ENCODE measurements at regions not wholly inside any gene's neighbourhood (a gene's known extent, or its start where the extent isn't known, plus 50 kb on each side); places are given as distances from the start of the nearest gene placed in this dataset.

GRCh38 chr21:23401278-23401677, 2206.0 kb downstream of the MRPL39 start:
- no peak for FAIRE-seq
- Histone ChIP-seq H2BK12ac (ENCODE audit: low read depth, low read length) (no peak overlapping the region), H3K56ac (replicated peaks; ENCODE audit: insufficient read length, low read depth, low read length) (no peak overlapping the region), H3K4me2 (ENCODE audit: insufficient read depth in 1 of 2, low read depth in 2 of 2, low read length in 2 of 2) (no peak overlapping the region), H2AK5ac (ENCODE audit: low read depth, low read length) (no peak overlapping the region), H2BK20ac (ENCODE audit: low read length) (no peak overlapping the region), H3K4me1 (replicated peaks in 1 of 4; ENCODE audit: control insufficient read depth in 3 of 4, insufficient read depth in 4 of 4, low read length in 3 of 4) (no peaks in the 10 kb centered on the region), H3K36me3 (ENCODE audit: control insufficient read depth in 2 of 4, insufficient read depth in 4 of 4, low read length in 3 of 4) (no peaks in the 10 kb centered on the region; a peak in 1 of 8 replicates), H4K91ac (replicated peaks; ENCODE audit: insufficient read length, low read length) (no peak overlapping the region), H2BK5ac (ENCODE audit: low read depth, low read length) (no peak overlapping the region), H3K4me3 (ENCODE audit: extremely low read depth in 1 of 4, insufficient read depth in 2 of 4, low read depth in 3 of 4, low read length in 4 of 4) (no peak overlapping the region), H3K9ac (replicated peaks in 1 of 4; ENCODE audit: extremely low read depth in 1 of 4, low read depth in 3 of 4, low read length in 3 of 4) (no peak overlapping the region), H4K5ac (ENCODE audit: insufficient read length, low read depth, low read length) (no peak overlapping the region), H3K9me3 (ENCODE audit: insufficient read depth in 2 of 2, low read depth in 1 of 2, low read length in 1 of 2) (no peaks in the 10 kb centered on the region), H4K8ac (ENCODE audit: extremely low read depth, insufficient read depth, low read length) (no peak overlapping the region), H3K23ac (ENCODE audit: insufficient read length) (no peak overlapping the region), H3K27me3 (replicated peaks in 1 of 4; ENCODE audit: control insufficient read depth in 3 of 4, extremely low read depth in 1 of 4, insufficient read depth in 3 of 4, low read length in 3 of 4) (no peaks in the 10 kb centered on the region), H3K79me1 (ENCODE audit: low read depth, low read length) (no peaks in the 10 kb centered on the region), H4K20me1 (replicated peaks in 1 of 2; ENCODE audit: control insufficient read depth in 1 of 2, insufficient read depth in 2 of 2, low read length in 2 of 2) (no peaks in the 10 kb centered on the region), H3K4ac (replicated peaks; ENCODE audit: insufficient read length, low read depth, low read length) (no peak overlapping the region), H2BK120ac (replicated peaks; ENCODE audit: low read depth, low read length) (no peak overlapping the region), H2AFZ (ENCODE audit: low read length) (no peak overlapping the region), H3K23me2 (ENCODE audit: low read depth, low read length) (no peaks in the 10 kb centered on the region), H3K27ac (ENCODE audit: low read depth, low read length) (no peak overlapping the region), H3K79me2 (ENCODE audit: control insufficient read depth in 1 of 2, insufficient read depth in 2 of 2, low read length in 2 of 2) (no peaks in the 10 kb centered on the region), H3K18ac (ENCODE audit: extremely low read depth, low read length) (no peak overlapping the region), H2BK15ac (ENCODE audit: low read length) (no peak overlapping the region), H3K14ac (ENCODE audit: insufficient read length) (no peak overlapping the region)
- TF ChIP-seq CTCF (IDR thresholded peaks at IDR 0.05; ENCODE audit: control extremely low read depth in 1 of 3, insufficient read depth in 1 of 3, low read depth in 1 of 3, low read length in 3 of 3) = peak in 2 of 3 experiments; percentile 30 to 48; a peak in 2 of 4 replicates
- no peak for TF ChIP-seq BACH1 (IDR thresholded peaks at IDR 0.05; ENCODE audit: low read length)
- TF ChIP-seq KDM5A (IDR thresholded peaks at IDR 0.05; ENCODE audit: low read length) = no peak
- no peak for TF ChIP-seq EP300 (IDR thresholded peaks at IDR 0.05; ENCODE audit: borderline replicate concordance in 1 of 2, low read depth in 2 of 2, low read length in 2 of 2)
- no peak for TF ChIP-seq ZNF274 (IDR thresholded peaks at IDR 0.05; ENCODE audit: borderline replicate concordance, extremely low read depth, low read length)
- TF ChIP-seq SP2 (IDR thresholded peaks at IDR 0.05; ENCODE audit: low read length) = no peak
- TF ChIP-seq NRF1 (IDR thresholded peaks at IDR 0.05; ENCODE audit: low read depth, low read length) = no peak
- no peak for TF ChIP-seq HDAC6 (IDR thresholded peaks at IDR 0.05; ENCODE audit: low read depth, low read length)
- peak; percentile 71 to 72 for TF ChIP-seq RAD21 (IDR thresholded peaks at IDR 0.05 in 1 of 2, conservative IDR thresholded peaks at IDR 0.05 in 1 of 2; ENCODE audit: low read depth in 2 of 2, low read length in 2 of 2)
- no peak for TF ChIP-seq CHD1 (IDR thresholded peaks at IDR 0.05; ENCODE audit: low read depth, low read length)
- TF ChIP-seq NANOG (IDR thresholded peaks at IDR 0.05; ENCODE audit: insufficient read depth, low read depth, low read length, poor library complexity, severe bottlenecking) = no peak
- TF ChIP-seq SP4 (IDR thresholded peaks at IDR 0.05; ENCODE audit: low read length) = no peak
- DNase-seq (ENCODE audit: low read depth in 1 of 2, low spot score in 2 of 2) = no peak
- POLR2A ChIA-PET (ENCODE audit: partially characterized antibody) = interaction anchor here (0.6 kb wide), 1 partner anchor 1401 kb away, joined by 4 read pairs; no protein-coding TSS in a partner anchor
- WGBS, 2 experiments (ENCODE audit: extremely low coverage in 1 of 2, insufficient coverage in 1 of 2, insufficient read length in 1 of 2, insufficient replicate concordance in 2 of 2, low coverage in 1 of 2, low lambda C conversion rate in 2 of 2, missing lambda C conversion rate in 1 of 2) = 86% methylated on average over 2 of the region's 2 CpGs; no CpG with 5 or more reads in 1 of the 2 experiments
- CTCF ChIA-PET (ENCODE audit: partially characterized antibody) = interaction anchor here (0.5 to 2.7 kb wide), 20 partner anchors 9 to 612 kb away, joined by 3 to 11 read pairs (median 3); no protein-coding TSS in a partner anchor
